SK-N-SH (cell line): ENCODE measurements at regions not wholly inside any gene's neighbourhood (a gene's known extent, or its start where the extent isn't known, plus 50 kb on each side); places are given as distances from the start of the nearest gene placed in this dataset.

Experiments used
- CTCF ChIA-PET: fragments of 300-600, 350-600 bp; formaldehyde crosslinking; extraction: SDS; loops from one replicate; lab custom pipeline; 2021; lab: Yijun Ruan, JAX
- POLR2A ChIA-PET: fragments of 350-600 bp; sonication (Branson Sonifier 250); formaldehyde crosslinking; extraction: SDS; loops from one replicate; lab custom pipeline; 2020; ENCODE audit warnings: antibody characterized with exemption, inconsistent platforms; lab: Yijun Ruan, JAX
- DNase-seq: peaks from one replicate; pipeline ENCODE4 v3.0.0; 2012
- H2AFZ ChIP-seq: fragments of 200-600 bp; sonication (generic); 2 replicates; pipeline ENCODE4 v1.8.1; 2016; ENCODE audit warnings: antibody characterized with exemption, mild to moderate bottlenecking, low read depth
- H3F3A ChIP-seq: fragments of 200-600 bp; sonication (generic); replicated peaks from 2 replicates; pipeline ENCODE3; 2016; ENCODE audit warnings: antibody characterized with exemption, mild to moderate bottlenecking; ENCODE audit not compliant: insufficient read depth
- H3K27ac ChIP-seq, 2 experiments: fragments of 200-500 bp in 1 of 2; fragments of 200-600 bp in 1 of 2; sonication (Bioruptor generic) in 1 of 2; sonication (generic), shearing (Covaris generic) in 1 of 2; 2 replicates each; pipeline versions ENCODE4 v1.5.1 to v1.6.1; 2014 to 2016; ENCODE audit warnings: low read depth in 2 of 2, inconsistent platforms in 1 of 2, low read length in 1 of 2, mild to moderate bottlenecking in 1 of 2, mixed read lengths in 1 of 2
- H3K27me3 ChIP-seq: fragments of 200-600 bp; sonication (generic), shearing (Covaris generic); 2 replicates; pipeline ENCODE4 v1.6.1; 2016; ENCODE audit warnings: mixed run types; ENCODE audit not compliant: insufficient read depth
- H3K36me3 ChIP-seq, 2 experiments: fragments of 200-500 bp in 1 of 2; fragments of 200-600 bp in 1 of 2; sonication (Bioruptor generic) in 1 of 2; sonication (generic) in 1 of 2; replicated peaks in 1 of 2; 2 replicates each; pipeline versions ENCODE3 to v1.5.1; 2014 to 2016; ENCODE audit warnings: low read length in 1 of 2, mild to moderate bottlenecking in 1 of 2; ENCODE audit not compliant: insufficient read depth in 2 of 2, control insufficient read depth in 1 of 2
- H3K4me1 ChIP-seq, 2 experiments: fragments of 200-500 bp in 1 of 2; fragments of 200-600 bp in 1 of 2; sonication (Bioruptor generic) in 1 of 2; sonication (generic), shearing (Covaris generic) in 1 of 2; 2 replicates each; pipeline versions ENCODE4 v1.5.1 to v1.6.1; 2014 to 2016; ENCODE audit warnings: low read depth in 1 of 2, low read length in 1 of 2, mixed run types in 1 of 2; ENCODE audit not compliant: insufficient read depth in 2 of 2, control insufficient read depth in 1 of 2
- H3K4me2 ChIP-seq: fragments of 200-600 bp; sonication (generic), shearing (Covaris generic); 2 replicates; pipeline ENCODE4 v1.6.1; 2017; ENCODE audit warnings: mixed run types
- H3K4me3 ChIP-seq, 2 experiments: fragments of 200-500 bp in 1 of 2; fragments of 200-600 bp in 1 of 2; sonication (Bioruptor generic) in 1 of 2; sonication (generic), shearing (Covaris generic) in 1 of 2; 2 replicates each; pipeline versions ENCODE4 v1.5.1 to v1.8.1; 2014 to 2016; ENCODE audit warnings: low read depth in 2 of 2, inconsistent platforms in 1 of 2, low read length in 1 of 2, mild to moderate bottlenecking in 1 of 2, mixed read lengths in 1 of 2, moderate library complexity in 1 of 2
- H3K79me2 ChIP-seq: fragments of 200-600 bp; sonication (generic); 2 replicates; pipeline ENCODE4 v1.8.1; 2017; ENCODE audit warnings: mild to moderate bottlenecking; ENCODE audit not compliant: insufficient read depth
- H3K9ac ChIP-seq: fragments of 200-600 bp; sonication (generic); 2 replicates; pipeline ENCODE4 v1.6.1; 2017; ENCODE audit warnings: mixed run types
- H3K9me2 ChIP-seq: fragments of 200-600 bp; sonication (generic); 2 replicates; pipeline ENCODE4 v1.6.1; 2017; ENCODE audit warnings: mixed run types
- H3K9me3 ChIP-seq: fragments of 200-600 bp; sonication (generic); 2 replicates; pipeline ENCODE4 v1.6.1; 2017; ENCODE audit warnings: mixed run types, mild to moderate bottlenecking, moderate library complexity
- H4K20me1 ChIP-seq: fragments of 200-600 bp; sonication (generic); 2 replicates; pipeline ENCODE4 v1.6.1; 2017; ENCODE audit warnings: mild to moderate bottlenecking, mixed run types; ENCODE audit not compliant: insufficient read depth
- CTCF ChIP-seq: fragments of 200-600 bp; sonication (generic); IDR thresholded peaks from 2 replicates; pipeline ENCODE4 v1.6.1; 2017; ENCODE audit warnings: antibody characterized with exemption, mild to moderate bottlenecking, moderate library complexity
- EP300 ChIP-seq, 2 experiments: IDR thresholded peaks; 2 replicates each; pipeline versions ENCODE4 v1.4.0 to v1.6.1; 2012; ENCODE audit warnings: borderline replicate concordance in 1 of 2, low read depth in 1 of 2, low read length in 1 of 2
- EZH2phosphoT487 ChIP-seq: fragments of 200-600 bp; sonication (generic); IDR thresholded peaks from 2 replicates; pipeline ENCODE4 v1.6.1; 2017; ENCODE audit warnings: low read depth, mixed run types, mild to moderate bottlenecking, antibody characterized with exemption, moderate library complexity, borderline replicate concordance
- FOXJ3 ChIP-seq: sonication (generic); formaldehyde crosslinking; IDR thresholded peaks from 2 replicates; pipeline ENCODE4 v1.5.1; 2020; ENCODE audit warnings: mild to moderate bottlenecking, missing genetic modification reagents
- FOXM1 ChIP-seq: IDR thresholded peaks from 2 replicates; pipeline ENCODE4 v1.4.0; 2012; ENCODE audit warnings: low read depth, mild to moderate bottlenecking
- GATA2 ChIP-seq: sonication (generic); formaldehyde crosslinking; IDR thresholded peaks from 2 replicates; pipeline ENCODE4 v1.5.0; 2020; ENCODE audit warnings: mild to moderate bottlenecking, missing genetic modification reagents
- JUND ChIP-seq: IDR thresholded peaks from 2 replicates; pipeline ENCODE4 v1.4.0; 2012
- MEF2A ChIP-seq: IDR thresholded peaks from 2 replicates; pipeline ENCODE4 v1.4.0; 2012; ENCODE audit warnings: low read depth, borderline replicate concordance
- MXI1 ChIP-seq: IDR thresholded peaks from 2 replicates; pipeline ENCODE4 v1.6.1; 2012; ENCODE audit warnings: mild to moderate bottlenecking, low read depth, low read length, improper control_type of control experiment
- POLR2AphosphoS5 ChIP-seq: IDR thresholded peaks from 2 replicates; pipeline ENCODE4 v1.6.1; 2012; ENCODE audit warnings: low read depth, low read length
- RFX5 ChIP-seq: IDR thresholded peaks from 2 replicates; pipeline ENCODE4 v1.6.1; 2012; ENCODE audit warnings: mild to moderate bottlenecking, improper control_type of control experiment, low read length
- RXRA ChIP-seq: IDR thresholded peaks from 2 replicates; pipeline ENCODE4 v1.4.0; 2012; ENCODE audit warnings: low read depth, mild to moderate bottlenecking, borderline replicate concordance
- SIN3A ChIP-seq: IDR thresholded peaks from 2 replicates; pipeline ENCODE4 v1.6.1; 2012; ENCODE audit warnings: low read depth, mild to moderate bottlenecking, low read length, moderate library complexity, borderline replicate concordance
- TEAD4 ChIP-seq: IDR thresholded peaks from 2 replicates; pipeline ENCODE4 v1.4.0; 2012; ENCODE audit warnings: mild to moderate bottlenecking, borderline replicate concordance; ENCODE audit not compliant: insufficient read depth
- WGBS: methylation state at CpG from one replicate; pipeline ENCODE4 v1.1.6; 2017; ENCODE audit warnings: low lambda C conversion rate; 5-methylcytosine and 5-hydroxymethylcytosine counted together
- TF ChIP-seq, protein P1 (sequence below): IDR thresholded peaks from 2 replicates; pipeline ENCODE4 v1.6.1; 2012; ENCODE audit warnings: mild to moderate bottlenecking, low read depth, low read length, moderate library complexity

- H3K4me2 ChIP-seq, result no peak overlapping the region
- no peak overlapping the region for H3K27ac ChIP-seq
- ChIA-PET CTCF (interaction anchor here (1.2 kb wide), 1 partner anchor 283 kb away, joined by 3 read pairs; no protein-coding TSS in a partner anchor), POLR2A (no interaction called here)
- no peaks in the 10 kb centered on the region for H4K20me1 ChIP-seq
- H3K9ac ChIP-seq, result no peak overlapping the region
- H2AFZ ChIP-seq, result no peak overlapping the region
- no peaks in the 10 kb centered on the region for H3K36me3 ChIP-seq
- H3K79me2 ChIP-seq, result no peaks in the 10 kb centered on the region
- TF ChIP-seq, protein P1, sequence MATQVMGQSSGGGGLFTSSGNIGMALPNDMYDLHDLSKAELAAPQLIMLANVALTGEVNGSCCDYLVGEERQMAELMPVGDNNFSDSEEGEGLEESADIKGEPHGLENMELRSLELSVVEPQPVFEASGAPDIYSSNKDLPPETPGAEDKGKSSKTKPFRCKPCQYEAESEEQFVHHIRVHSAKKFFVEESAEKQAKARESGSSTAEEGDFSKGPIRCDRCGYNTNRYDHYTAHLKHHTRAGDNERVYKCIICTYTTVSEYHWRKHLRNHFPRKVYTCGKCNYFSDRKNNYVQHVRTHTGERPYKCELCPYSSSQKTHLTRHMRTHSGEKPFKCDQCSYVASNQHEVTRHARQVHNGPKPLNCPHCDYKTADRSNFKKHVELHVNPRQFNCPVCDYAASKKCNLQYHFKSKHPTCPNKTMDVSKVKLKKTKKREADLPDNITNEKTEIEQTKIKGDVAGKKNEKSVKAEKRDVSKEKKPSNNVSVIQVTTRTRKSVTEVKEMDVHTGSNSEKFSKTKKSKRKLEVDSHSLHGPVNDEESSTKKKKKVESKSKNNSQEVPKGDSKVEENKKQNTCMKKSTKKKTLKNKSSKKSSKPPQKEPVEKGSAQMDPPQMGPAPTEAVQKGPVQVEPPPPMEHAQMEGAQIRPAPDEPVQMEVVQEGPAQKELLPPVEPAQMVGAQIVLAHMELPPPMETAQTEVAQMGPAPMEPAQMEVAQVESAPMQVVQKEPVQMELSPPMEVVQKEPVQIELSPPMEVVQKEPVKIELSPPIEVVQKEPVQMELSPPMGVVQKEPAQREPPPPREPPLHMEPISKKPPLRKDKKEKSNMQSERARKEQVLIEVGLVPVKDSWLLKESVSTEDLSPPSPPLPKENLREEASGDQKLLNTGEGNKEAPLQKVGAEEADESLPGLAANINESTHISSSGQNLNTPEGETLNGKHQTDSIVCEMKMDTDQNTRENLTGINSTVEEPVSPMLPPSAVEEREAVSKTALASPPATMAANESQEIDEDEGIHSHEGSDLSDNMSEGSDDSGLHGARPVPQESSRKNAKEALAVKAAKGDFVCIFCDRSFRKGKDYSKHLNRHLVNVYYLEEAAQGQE, result no peak
- no peak for TF ChIP-seq POLR2AphosphoS5
- no peak for TF ChIP-seq JUND
- TF ChIP-seq RFX5, result no peak
- TF ChIP-seq GATA2, result no peak
- TF ChIP-seq FOXJ3, result no peak
- TF ChIP-seq EP300 (IDR thresholded peaks at IDR 0.05; ENCODE audit: borderline replicate concordance in 1 of 2, low read depth in 1 of 2, low read length in 1 of 2), result no peak
- no peak for TF ChIP-seq CTCF
- TF ChIP-seq RXRA, result no peak
- no peak for TF ChIP-seq MXI1
- TF ChIP-seq EZH2phosphoT487, result no peak
- no peak for TF ChIP-seq FOXM1
- 88% methylated on average over 2 of the region's 2 CpGs for WGBS
- no peak for DNase-seq
- H3K27me3 ChIP-seq, result no peaks in the 10 kb centered on the region
- H3F3A ChIP-seq, result no peaks in the 10 kb centered on the region
- no peaks in the 10 kb centered on the region for H3K4me1 ChIP-seq
- H3K9me2 ChIP-seq, result no peaks in the 10 kb centered on the region
- no peaks in the 10 kb centered on the region for H3K9me3 ChIP-seq
- no peak overlapping the region for H3K4me3 ChIP-seq
Measured at GRCh38 chr12:105852951-105853350, 285.8 kb downstream of the NUAK1 start.

DNA sequence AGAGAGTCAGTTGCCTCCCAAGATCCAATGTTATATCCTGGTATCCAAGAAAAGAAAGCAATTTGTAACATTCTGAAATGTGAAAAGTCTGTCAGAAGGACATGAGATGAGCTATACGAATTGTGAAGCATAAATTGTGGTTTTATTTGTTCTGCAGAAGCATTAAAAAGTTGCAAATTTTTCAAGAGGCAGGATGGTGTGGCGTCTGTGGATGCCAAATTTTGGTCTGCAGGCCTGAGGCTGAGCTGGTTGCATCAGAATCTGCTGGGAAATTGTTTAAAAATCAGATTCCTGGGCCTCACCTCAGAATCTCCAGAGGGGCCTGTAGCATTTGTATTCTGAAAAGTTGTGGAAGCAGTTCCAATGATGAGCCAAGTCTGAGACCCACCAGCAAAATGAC, 284.7 kb downstream of the NUAK1 start:
- WGBS, result 49% methylated on average over 2 of the region's 2 CpGs
- H3F3A ChIP-seq, result no peaks in the 10 kb centered on the region

More for the DNA sequence above, 284.7 kb downstream of the NUAK1 start:
- no peaks in the 10 kb centered on the region for H4K20me1 ChIP-seq
- TF ChIP-seq FOXM1 (no peak), TEAD4 (no peak), SIN3A (no peak), GATA2 (no peak), CTCF (no peak), MEF2A (no peak)
- TF ChIP-seq, protein P1, result no peak
- TF ChIP-seq, all 33 proteins: peak for 0
- no peaks in the 10 kb centered on the region for H3K27me3 ChIP-seq
- H3K9me3 ChIP-seq, result no peaks in the 10 kb centered on the region
- POLR2A ChIA-PET, result no interaction called here
- no peak overlapping the region for H3K9ac ChIP-seq
- H3K4me1 ChIP-seq, result no peaks in the 10 kb centered on the region
- H2AFZ ChIP-seq, result no peak overlapping the region
- no peak overlapping the region for H3K27ac ChIP-seq
- H3K79me2 ChIP-seq, result no peaks in the 10 kb centered on the region
- H3K4me3 ChIP-seq, result no peak overlapping the region
- no peaks in the 10 kb centered on the region for H3K36me3 ChIP-seq
- no peak for DNase-seq
- CTCF ChIA-PET, result no interaction called here
- H3K4me2 ChIP-seq, result no peak overlapping the region
- H3K9me2 ChIP-seq, result no peaks in the 10 kb centered on the region
